IMR-90 (cell line): ENCODE measurements at regions not wholly inside any gene's neighbourhood (a gene's known extent, or its start where the extent isn't known, plus 50 kb on each side); places are given as distances from the start of the nearest gene placed in this dataset.

Experiments used
- ATAC-seq: fragments of 200-7000 bp; cut with Tn5 transposase; 2 replicates; pipeline ENCODE4 v1.9.1; 2020; ENCODE audit warnings: low read depth, mild to moderate bottlenecking, moderate library complexity
- BruUV-seq: library from RNA; stranded (reverse); fragments of 400-500 nt; replicated peaks from 2 replicates; lab custom pipeline; 2021; lab: Mats Ljungman, UMichigan
- CTCF ChIA-PET: fragments of 300-600 bp; formaldehyde crosslinking; extraction: SDS; loops from one replicate; lab custom pipeline; 2021; ENCODE audit warnings: antibody characterized with exemption; lab: Yijun Ruan, JAX
- POLR2A ChIA-PET: fragments of 300-600 bp; sonication (Branson Sonifier 250); formaldehyde crosslinking; loops from one replicate; lab custom pipeline; 2022; ENCODE audit warnings: antibody characterized with exemption; ENCODE audit not compliant: unreplicated experiment; lab: Charles Lee
- DNase-seq: peaks from one replicate; pipeline ENCODE4 v3.0.0; 2013
- H2AFZ ChIP-seq: replicated peaks from 2 replicates; pipeline ENCODE3; 2013; ENCODE audit warnings: low read length, mild to moderate bottlenecking; ENCODE audit not compliant: poor library complexity
- H2AK5ac ChIP-seq: 2 replicates; pipeline ENCODE4 v1.6.1; 2013; ENCODE audit warnings: low read depth, low read length, inconsistent platforms
- H2AK9ac ChIP-seq: replicated peaks from 2 replicates; pipeline ENCODE3; 2013; ENCODE audit warnings: mild to moderate bottlenecking, low read depth, low read length, moderate library complexity; ENCODE audit not compliant: poor library complexity
- H2BK120ac ChIP-seq: 2 replicates; pipeline ENCODE4 v1.6.1; 2013; ENCODE audit warnings: low read depth, low read length, inconsistent platforms
- H2BK15ac ChIP-seq: 3 replicates; pipeline ENCODE4 v1.6.1; 2013; ENCODE audit warnings: low read depth, low read length, inconsistent platforms
- H2BK20ac ChIP-seq: 2 replicates; pipeline ENCODE4 v1.6.1; 2013; ENCODE audit warnings: low read depth, mild to moderate bottlenecking, inconsistent platforms, low read length, moderate library complexity
- H2BK5ac ChIP-seq: 2 replicates; pipeline ENCODE4 v1.6.1; 2013; ENCODE audit warnings: mild to moderate bottlenecking, low read depth, low read length, inconsistent platforms; ENCODE audit not compliant: poor library complexity, severe bottlenecking
- H3K14ac ChIP-seq: replicated peaks from 2 replicates; pipeline ENCODE4 v1.6.1; 2013; ENCODE audit warnings: low read depth, low read length, inconsistent platforms
- H3K18ac ChIP-seq: 2 replicates; pipeline ENCODE4 v1.6.1; 2013; ENCODE audit warnings: low read depth, low read length, control low read depth
- H3K23ac ChIP-seq: 2 replicates; pipeline ENCODE4 v1.6.1; 2013; ENCODE audit warnings: low read depth, low read length, inconsistent platforms
- H3K27ac ChIP-seq: 2 replicates; pipeline ENCODE4 v1.5.1; 2013; ENCODE audit warnings: mild to moderate bottlenecking, control low read depth, low read length; ENCODE audit not compliant: insufficient read depth
- H3K27me3 ChIP-seq: 2 replicates; pipeline ENCODE4 v1.6.1; 2013; ENCODE audit warnings: low read length; ENCODE audit not compliant: control insufficient read depth, insufficient read depth
- H3K36me3 ChIP-seq: 2 replicates; pipeline ENCODE4 v1.6.1; 2013; ENCODE audit warnings: low read length, mixed read lengths; ENCODE audit not compliant: control insufficient read depth, insufficient read depth
- H3K4ac ChIP-seq: 2 replicates; pipeline ENCODE4 v1.6.1; 2013; ENCODE audit warnings: low read depth, low read length, inconsistent platforms
- H3K4me1 ChIP-seq: 2 replicates; pipeline ENCODE4 v1.6.1; 2013; ENCODE audit warnings: low read length, mixed read lengths; ENCODE audit not compliant: control insufficient read depth, insufficient read depth
- H3K4me2 ChIP-seq: 2 replicates; pipeline ENCODE4 v1.6.1; 2013; ENCODE audit warnings: low read depth, mild to moderate bottlenecking, control low read depth, low read length, moderate library complexity
- H3K4me3 ChIP-seq: 2 replicates; pipeline ENCODE4 v1.5.1; 2013; ENCODE audit warnings: low read depth, mild to moderate bottlenecking, control low read depth, low read length, moderate library complexity; ENCODE audit not compliant: insufficient read depth
- H3K56ac ChIP-seq: 2 replicates; pipeline ENCODE4 v1.6.1; 2013; ENCODE audit warnings: low read length, inconsistent platforms; ENCODE audit not compliant: insufficient read depth; ENCODE audit errors: extremely low read depth
- H3K79me1 ChIP-seq, 2 experiments: 2 replicates each; pipeline ENCODE4 v1.6.1; 2013; ENCODE audit warnings: low read length in 2 of 2, inconsistent platforms in 1 of 2, low read depth in 1 of 2
- H3K9ac ChIP-seq: 2 replicates; pipeline ENCODE4 v1.6.1; 2013; ENCODE audit warnings: low read depth, low read length, control low read depth
- H3K9me1 ChIP-seq: 2 replicates; pipeline ENCODE4 v1.6.1; 2013; ENCODE audit warnings: low read length, inconsistent platforms; ENCODE audit not compliant: insufficient read depth
- H3K9me3 ChIP-seq: 2 replicates; pipeline ENCODE4 v1.6.1; 2013; ENCODE audit warnings: low read length; ENCODE audit not compliant: control insufficient read depth, insufficient read depth
- H4K20me1 ChIP-seq: 2 replicates; pipeline ENCODE4 v1.6.1; 2013; ENCODE audit warnings: low read length, inconsistent platforms; ENCODE audit not compliant: insufficient read depth
- H4K5ac ChIP-seq: 2 replicates; pipeline ENCODE4 v1.6.1; 2013; ENCODE audit warnings: mild to moderate bottlenecking, low read depth, low read length, control low read depth
- H4K8ac ChIP-seq, 2 experiments: 2 replicates each; pipeline ENCODE4 v1.6.1; 2013; ENCODE audit warnings: low read depth in 2 of 2, low read length in 2 of 2, control low read depth in 1 of 2, inconsistent platforms in 1 of 2
- H4K91ac ChIP-seq: 2 replicates; pipeline ENCODE4 v1.6.1; 2013; ENCODE audit warnings: low read depth, low read length, inconsistent platforms; ENCODE audit not compliant: insufficient read depth
- BHLHE40 ChIP-seq: fragments of 150-350 bp; IDR thresholded peaks from 2 replicates; pipeline ENCODE4 v1.6.1; 2016; ENCODE audit warnings: mild to moderate bottlenecking, low read depth, low read length
- CEBPB ChIP-seq: IDR thresholded peaks from 2 replicates; pipeline ENCODE4 v1.6.1; 2012; ENCODE audit warnings: low read depth, low read length, improper control_type of control experiment
- CHD1 ChIP-seq: IDR thresholded peaks from 2 replicates; pipeline ENCODE4 v1.6.1; 2012; ENCODE audit warnings: low read depth, low read length, improper control_type of control experiment
- FOS ChIP-seq: fragments of 150-350 bp; IDR thresholded peaks from 2 replicates; pipeline ENCODE4 v1.6.1; 2016; ENCODE audit warnings: low read depth, low read length
- MAFK ChIP-seq: IDR thresholded peaks from 2 replicates; pipeline ENCODE4 v1.6.1; 2012; ENCODE audit warnings: low read depth, low read length, improper control_type of control experiment
- MAZ ChIP-seq: IDR thresholded peaks from 2 replicates; pipeline ENCODE4 v1.6.1; 2012; ENCODE audit warnings: low read depth, mild to moderate bottlenecking, low read length, improper control_type of control experiment, moderate library complexity, borderline replicate concordance
- MXI1 ChIP-seq: IDR thresholded peaks from 2 replicates; pipeline ENCODE4 v1.6.1; 2012; ENCODE audit warnings: low read depth, mild to moderate bottlenecking, low read length, moderate library complexity, borderline replicate concordance
- NFE2L2 ChIP-seq: fragments of 150-350 bp; IDR thresholded peaks from 2 replicates; pipeline ENCODE4 v1.6.1; 2016; ENCODE audit warnings: low read depth, mild to moderate bottlenecking, low read length
- POLR2A ChIP-seq: IDR thresholded peaks from 2 replicates; pipeline ENCODE4 v1.6.1; 2012; ENCODE audit warnings: mild to moderate bottlenecking, low read depth, low read length
- RAD21 ChIP-seq: IDR thresholded peaks from 2 replicates; pipeline ENCODE4 v1.6.1; 2012; ENCODE audit warnings: low read length, improper control_type of control experiment
- RCOR1 ChIP-seq: IDR thresholded peaks from 2 replicates; pipeline ENCODE4 v1.6.1; 2012; ENCODE audit warnings: mild to moderate bottlenecking, low read length, improper control_type of control experiment; ENCODE audit not compliant: insufficient replicate concordance
- RFX5 ChIP-seq: IDR thresholded peaks from 2 replicates; pipeline ENCODE4 v1.8.0; 2012; ENCODE audit warnings: low read depth, mild to moderate bottlenecking, low read length, moderate library complexity
- SMC3 ChIP-seq: fragments of 150-350 bp; IDR thresholded peaks from 2 replicates; pipeline ENCODE4 v1.6.1; 2016; ENCODE audit warnings: low read depth, mild to moderate bottlenecking, antibody characterized with exemption, low read length, moderate library complexity
- WGBS, 2 experiments: methylation state at CpG; one replicate each; pipeline versions ENCODE4 v1.1.5 to v1.1.7; 2013; ENCODE audit warnings: missing lambda C conversion rate in 2 of 2; ENCODE audit not compliant: insufficient read length in 1 of 2; ENCODE audit errors: extremely low coverage in 2 of 2; 5-methylcytosine and 5-hydroxymethylcytosine counted together
- dilution Hi-C: fragments of 300-500 bp; cut with HindIII; formaldehyde crosslinking; loops from one replicate; pipeline ENCODE4 v1.14.3; 2018; ENCODE audit warnings: low sequenced_read_pairs; ENCODE audit not compliant: unreplicated experiment
- in situ Hi-C: fragments of 300-500 bp; cut with MboI; formaldehyde crosslinking; loops from 3 replicates; pipeline ENCODE4 v1.14.3; 2019; ENCODE audit warnings: low sequenced_read_pairs, inconsistent platforms, mixed read lengths
- intact Hi-C: fragments of 100-400 bp; cut with micrococcal nuclease; formaldehyde crosslinking; loops from 2 replicates; pipeline ENCODE4 v1.10.0; 2022
- TF ChIP-seq, protein P1 (sequence below): conservative IDR thresholded peaks from 2 replicates; pipeline ENCODE4 v1.5.1; 2012; ENCODE audit warnings: mild to moderate bottlenecking, low read depth, low read length, improper control_type of control experiment
- TF ChIP-seq, protein P2 (sequence below): fragments of 150-350 bp; IDR thresholded peaks from 2 replicates; pipeline ENCODE4 v1.6.1; 2017; ENCODE audit warnings: mild to moderate bottlenecking, antibody characterized with exemption, low read length, low read depth
- TF ChIP-seq, protein P3 (sequence below): fragments of 150-350 bp; IDR thresholded peaks from 2 replicates; pipeline ENCODE4 v1.6.1; 2016; ENCODE audit warnings: low read depth, mild to moderate bottlenecking, low read length, moderate library complexity, borderline replicate concordance

DNA sequence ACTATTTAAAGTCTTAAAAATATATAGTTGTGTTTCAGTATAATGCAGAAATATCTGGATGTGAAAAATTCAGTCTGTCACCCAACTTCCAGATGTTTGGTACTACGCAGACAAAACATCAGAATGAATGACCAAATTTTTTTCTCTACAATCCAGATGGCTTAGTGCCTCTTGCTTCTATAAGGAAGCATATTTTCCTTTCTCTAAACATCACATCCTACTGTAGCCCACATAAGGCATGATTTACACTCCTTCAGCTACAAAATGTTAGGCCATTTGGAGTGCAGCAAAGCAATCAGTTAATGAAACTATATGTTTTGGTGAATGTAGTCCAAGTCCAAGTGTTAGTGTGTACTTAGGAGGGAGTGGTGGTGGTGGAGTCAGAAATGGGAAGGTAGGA, 162.9 kb upstream of the SIX2 start:
- H3K9ac ChIP-seq = no peak overlapping the region
- no peak overlapping the region for H2BK15ac ChIP-seq
- no TSS peak for BruUV-seq
- no peak overlapping the region for H2BK120ac ChIP-seq
- no CpG with 5 or more reads among the region's 1 CpG for WGBS, 2 experiments
- POLR2A ChIA-PET = no interaction called here
- no peak overlapping the region for H3K14ac ChIP-seq
- no peak overlapping the region for H3K18ac ChIP-seq
- H3K9me3 ChIP-seq = no peaks in the 10 kb centered on the region; the same call in 1 of the 2 replicates
- H3K4ac ChIP-seq = no peak overlapping the region
- no peak overlapping the region for H3K56ac ChIP-seq
- H2AFZ ChIP-seq = no peak overlapping the region
- H2BK5ac ChIP-seq = no peak overlapping the region
- CTCF ChIA-PET = no interaction called here
- TF ChIP-seq, protein P1, sequence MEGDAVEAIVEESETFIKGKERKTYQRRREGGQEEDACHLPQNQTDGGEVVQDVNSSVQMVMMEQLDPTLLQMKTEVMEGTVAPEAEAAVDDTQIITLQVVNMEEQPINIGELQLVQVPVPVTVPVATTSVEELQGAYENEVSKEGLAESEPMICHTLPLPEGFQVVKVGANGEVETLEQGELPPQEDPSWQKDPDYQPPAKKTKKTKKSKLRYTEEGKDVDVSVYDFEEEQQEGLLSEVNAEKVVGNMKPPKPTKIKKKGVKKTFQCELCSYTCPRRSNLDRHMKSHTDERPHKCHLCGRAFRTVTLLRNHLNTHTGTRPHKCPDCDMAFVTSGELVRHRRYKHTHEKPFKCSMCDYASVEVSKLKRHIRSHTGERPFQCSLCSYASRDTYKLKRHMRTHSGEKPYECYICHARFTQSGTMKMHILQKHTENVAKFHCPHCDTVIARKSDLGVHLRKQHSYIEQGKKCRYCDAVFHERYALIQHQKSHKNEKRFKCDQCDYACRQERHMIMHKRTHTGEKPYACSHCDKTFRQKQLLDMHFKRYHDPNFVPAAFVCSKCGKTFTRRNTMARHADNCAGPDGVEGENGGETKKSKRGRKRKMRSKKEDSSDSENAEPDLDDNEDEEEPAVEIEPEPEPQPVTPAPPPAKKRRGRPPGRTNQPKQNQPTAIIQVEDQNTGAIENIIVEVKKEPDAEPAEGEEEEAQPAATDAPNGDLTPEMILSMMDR = no peak
- TF ChIP-seq CEBPB = no peak
- TF ChIP-seq NFE2L2 = no peak
- TF ChIP-seq CHD1 = no peak
- TF ChIP-seq MAFK = no peak
- TF ChIP-seq RFX5 = no peak
- TF ChIP-seq RAD21 = no peak
- no peak for TF ChIP-seq POLR2A
- no peak for TF ChIP-seq FOS
- no peak for TF ChIP-seq SMC3
- no peak for TF ChIP-seq MAZ
- TF ChIP-seq, protein P2, sequence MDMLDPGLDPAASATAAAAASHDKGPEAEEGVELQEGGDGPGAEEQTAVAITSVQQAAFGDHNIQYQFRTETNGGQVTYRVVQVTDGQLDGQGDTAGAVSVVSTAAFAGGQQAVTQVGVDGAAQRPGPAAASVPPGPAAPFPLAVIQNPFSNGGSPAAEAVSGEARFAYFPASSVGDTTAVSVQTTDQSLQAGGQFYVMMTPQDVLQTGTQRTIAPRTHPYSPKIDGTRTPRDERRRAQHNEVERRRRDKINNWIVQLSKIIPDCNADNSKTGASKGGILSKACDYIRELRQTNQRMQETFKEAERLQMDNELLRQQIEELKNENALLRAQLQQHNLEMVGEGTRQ = no peak
- TF ChIP-seq RCOR1 = no peak
- no peak for TF ChIP-seq MXI1
- TF ChIP-seq BHLHE40 = no peak
- TF ChIP-seq, protein P3, sequence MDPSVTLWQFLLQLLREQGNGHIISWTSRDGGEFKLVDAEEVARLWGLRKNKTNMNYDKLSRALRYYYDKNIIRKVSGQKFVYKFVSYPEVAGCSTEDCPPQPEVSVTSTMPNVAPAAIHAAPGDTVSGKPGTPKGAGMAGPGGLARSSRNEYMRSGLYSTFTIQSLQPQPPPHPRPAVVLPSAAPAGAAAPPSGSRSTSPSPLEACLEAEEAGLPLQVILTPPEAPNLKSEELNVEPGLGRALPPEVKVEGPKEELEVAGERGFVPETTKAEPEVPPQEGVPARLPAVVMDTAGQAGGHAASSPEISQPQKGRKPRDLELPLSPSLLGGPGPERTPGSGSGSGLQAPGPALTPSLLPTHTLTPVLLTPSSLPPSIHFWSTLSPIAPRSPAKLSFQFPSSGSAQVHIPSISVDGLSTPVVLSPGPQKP = no peak
- in situ Hi-C loops (no loop called here), dilution Hi-C loops (no loop called here), intact Hi-C loops (no loop called here)
- no peak overlapping the region for H3K23ac ChIP-seq
- H2BK20ac ChIP-seq = no peak overlapping the region
- H3K4me2 ChIP-seq = no peak overlapping the region
- H3K27me3 ChIP-seq = peaks cover 45% of the 10 kb centered on the region
- no peak overlapping the region for H2AK9ac ChIP-seq
- H4K20me1 ChIP-seq = no peaks in the 10 kb centered on the region
- no peak for ATAC-seq
- H4K91ac ChIP-seq = no peak overlapping the region
- no peaks in the 10 kb centered on the region for H3K9me1 ChIP-seq
- H3K36me3 ChIP-seq = no peaks in the 10 kb centered on the region
- H4K5ac ChIP-seq = no peak overlapping the region
- H3K27ac ChIP-seq = no peak overlapping the region
- no peak for DNase-seq
- no peak overlapping the region for H3K4me3 ChIP-seq
- no peaks in the 10 kb centered on the region; the same call in 1 of the 2 replicates for H3K4me1 ChIP-seq
- H4K8ac ChIP-seq = no peak overlapping the region
- peak overlapping the region; percentile 43; the same call in 1 of the 2 replicates for H2AK5ac ChIP-seq
- no peaks in the 10 kb centered on the region for H3K79me1 ChIP-seq
